ENCODE measurements at regions not wholly inside any gene's neighbourhood (a gene's known extent, or its start where the extent isn't known, plus 50 kb on each side); places are given as distances from the start of the nearest gene placed in this dataset.

- no peaks in the 10 kb centered on the region for H3K36me3 ChIP-seq (ENCODE audit: control insufficient read depth in 1 of 2, insufficient read depth in 2 of 2, low read depth in 1 of 2, low read length in 2 of 2)
- no peaks in the 10 kb centered on the region for H3K79me1 ChIP-seq (replicated peaks; ENCODE audit: low read length, poor library complexity, severe bottlenecking)
- H2AK5ac ChIP-seq (ENCODE audit: low read length, severe bottlenecking) = no peak overlapping the region
- H4K8ac ChIP-seq (ENCODE audit: low read length) = no peak overlapping the region
- H3K14ac ChIP-seq (ENCODE audit: low read length in 2 of 2) = no peak overlapping the region
- no peak overlapping the region for H2BK120ac ChIP-seq (ENCODE audit: low read depth, low read length)
- H3K9me3 ChIP-seq (ENCODE audit: control insufficient read depth, low read length) = no peaks in the 10 kb centered on the region
- no peak overlapping the region for H3K23ac ChIP-seq (ENCODE audit: low read length in 2 of 2)
- no peak overlapping the region for H3K4me3 ChIP-seq (ENCODE audit: insufficient read depth in 1 of 2, low read depth in 1 of 2, low read length in 2 of 2)
- no peak overlapping the region for H3K18ac ChIP-seq (ENCODE audit: low read depth in 1 of 2, low read length in 2 of 2)
- no peaks in the 10 kb centered on the region for H3K27me3 ChIP-seq (ENCODE audit: control insufficient read depth in 1 of 2, insufficient read depth in 1 of 2, low read length in 2 of 2)
- H4K91ac ChIP-seq (ENCODE audit: low read length) = no peak overlapping the region
- H2AFZ ChIP-seq (ENCODE audit: low read depth, low read length) = no peak overlapping the region
- H3K4me1 ChIP-seq (ENCODE audit: control insufficient read depth, insufficient read depth, low read depth, low read length) = no peaks in the 10 kb centered on the region
- no peak overlapping the region for H2BK5ac ChIP-seq (ENCODE audit: low read depth, low read length, poor library complexity, severe bottlenecking)
- 100% methylated on average over 1 of the region's 4 CpGs for WGBS
- no peak overlapping the region for H3K9ac ChIP-seq (ENCODE audit: low read length)
- no peak overlapping the region for H3K4me2 ChIP-seq (ENCODE audit: low read length, poor library complexity, severe bottlenecking)
- no peak overlapping the region for H3K27ac ChIP-seq (ENCODE audit: low read length, poor library complexity, severe bottlenecking)
- H2BK12ac ChIP-seq (ENCODE audit: low read length in 2 of 2) = no peak overlapping the region
- no peak overlapping the region for H2BK15ac ChIP-seq (ENCODE audit: low read depth, poor library complexity, severe bottlenecking)
- DNase-seq = no peak
- H3K4ac ChIP-seq (ENCODE audit: low read depth in 1 of 2, low read length in 2 of 2) = no peak overlapping the region
Measured at GRCh38 chr6:155995281-155995680, 539.6 kb upstream of the NOX3 start.

GRCh38 chr6:155994086-155994485, 538.4 kb upstream of the NOX3 start:
- H2AK5ac ChIP-seq (ENCODE audit: low read length, severe bottlenecking) = no peak overlapping the region
- H3K4me1 ChIP-seq (ENCODE audit: control insufficient read depth, insufficient read depth, low read depth, low read length) = no peaks in the 10 kb centered on the region
- H3K18ac ChIP-seq (ENCODE audit: low read depth in 1 of 2, low read length in 2 of 2) = no peak overlapping the region
- no peak overlapping the region for H2BK120ac ChIP-seq (ENCODE audit: low read depth, low read length)
- H3K14ac ChIP-seq (ENCODE audit: low read length in 2 of 2) = no peak overlapping the region
- no peaks in the 10 kb centered on the region for H3K27me3 ChIP-seq (ENCODE audit: control insufficient read depth in 1 of 2, insufficient read depth in 1 of 2, low read length in 2 of 2)
- H2AFZ ChIP-seq (ENCODE audit: low read depth, low read length) = no peak overlapping the region
- H3K9ac ChIP-seq (ENCODE audit: low read length) = no peak overlapping the region
- no peak for DNase-seq
- no peaks in the 10 kb centered on the region for H3K9me3 ChIP-seq (ENCODE audit: control insufficient read depth, low read length)
- H4K8ac ChIP-seq (ENCODE audit: low read length) = no peak overlapping the region
- H3K4me3 ChIP-seq (ENCODE audit: insufficient read depth in 1 of 2, low read depth in 1 of 2, low read length in 2 of 2) = no peak overlapping the region
- H3K23ac ChIP-seq (ENCODE audit: low read length in 2 of 2) = no peak overlapping the region
- H3K4me2 ChIP-seq (ENCODE audit: low read length, poor library complexity, severe bottlenecking) = no peak overlapping the region
- H2BK5ac ChIP-seq (ENCODE audit: low read depth, low read length, poor library complexity, severe bottlenecking) = no peak overlapping the region
- no peak overlapping the region for H3K27ac ChIP-seq (ENCODE audit: low read length, poor library complexity, severe bottlenecking)
- 89% methylated on average over 5 of the region's 7 CpGs for WGBS
- H4K91ac ChIP-seq (ENCODE audit: low read length) = no peak overlapping the region
- no peaks in the 10 kb centered on the region for H3K79me1 ChIP-seq (replicated peaks; ENCODE audit: low read length, poor library complexity, severe bottlenecking)
- no peak overlapping the region for H2BK12ac ChIP-seq (ENCODE audit: low read length in 2 of 2)
- no peaks in the 10 kb centered on the region for H3K36me3 ChIP-seq (ENCODE audit: control insufficient read depth in 1 of 2, insufficient read depth in 2 of 2, low read depth in 1 of 2, low read length in 2 of 2)
- no peak overlapping the region for H3K4ac ChIP-seq (ENCODE audit: low read depth in 1 of 2, low read length in 2 of 2)
- H2BK15ac ChIP-seq (ENCODE audit: low read depth, poor library complexity, severe bottlenecking) = no peak overlapping the region

- Histone ChIP-seq H2AFZ (ENCODE audit: low read depth, low read length) (no peak overlapping the region), H3K36me3 (ENCODE audit: control insufficient read depth in 1 of 2, insufficient read depth in 2 of 2, low read depth in 1 of 2, low read length in 2 of 2) (no peaks in the 10 kb centered on the region), H4K91ac (ENCODE audit: low read length) (no peak overlapping the region), H3K9ac (ENCODE audit: low read length) (no peak overlapping the region), H3K18ac (ENCODE audit: low read depth in 1 of 2, low read length in 2 of 2) (no peak overlapping the region), H2BK5ac (ENCODE audit: low read depth, low read length, poor library complexity, severe bottlenecking) (no peak overlapping the region), H3K4me2 (ENCODE audit: low read length, poor library complexity, severe bottlenecking) (no peak overlapping the region), H3K4ac (ENCODE audit: low read depth in 1 of 2, low read length in 2 of 2) (no peak overlapping the region), H3K27me3 (ENCODE audit: control insufficient read depth in 1 of 2, insufficient read depth in 1 of 2, low read length in 2 of 2) (no peaks in the 10 kb centered on the region), H3K27ac (ENCODE audit: low read length, poor library complexity, severe bottlenecking) (no peak overlapping the region), H3K9me3 (ENCODE audit: control insufficient read depth, low read length) (no peaks in the 10 kb centered on the region), H3K14ac (ENCODE audit: low read length in 2 of 2) (no peak overlapping the region), H2BK120ac (ENCODE audit: low read depth, low read length) (no peak overlapping the region), H3K4me3 (ENCODE audit: insufficient read depth in 1 of 2, low read depth in 1 of 2, low read length in 2 of 2) (no peak overlapping the region), H3K23ac (ENCODE audit: low read length in 2 of 2) (no peak overlapping the region), H2AK5ac (ENCODE audit: low read length, severe bottlenecking) (no peak overlapping the region), H3K4me1 (ENCODE audit: control insufficient read depth, insufficient read depth, low read depth, low read length) (no peaks in the 10 kb centered on the region), H3K79me1 (replicated peaks; ENCODE audit: low read length, poor library complexity, severe bottlenecking) (no peaks in the 10 kb centered on the region), H2BK15ac (ENCODE audit: low read depth, poor library complexity, severe bottlenecking) (no peak overlapping the region), H2BK12ac (ENCODE audit: low read length in 2 of 2) (no peak overlapping the region), H4K8ac (ENCODE audit: low read length) (no peak overlapping the region)
- no peak for DNase-seq
- WGBS = 73% methylated on average over 6 of the region's 6 CpGs
Measured at GRCh38 chr6:155993240-155993639, 537.6 kb upstream of the NOX3 start.

GRCh38 chr6:155985660-155986138, 530.1 kb upstream of the NOX3 start:
- Histone ChIP-seq H2BK15ac (ENCODE audit: low read depth, poor library complexity, severe bottlenecking) (no peak overlapping the region), H3K4me2 (ENCODE audit: low read length, poor library complexity, severe bottlenecking) (no peak overlapping the region), H3K18ac (ENCODE audit: low read depth in 1 of 2, low read length in 2 of 2) (no peak overlapping the region), H3K4ac (ENCODE audit: low read depth in 1 of 2, low read length in 2 of 2) (no peak overlapping the region), H3K9ac (ENCODE audit: low read length) (no peak overlapping the region), H3K14ac (ENCODE audit: low read length in 2 of 2) (no peak overlapping the region), H3K4me3 (ENCODE audit: insufficient read depth in 1 of 2, low read depth in 1 of 2, low read length in 2 of 2) (no peak overlapping the region), H4K91ac (ENCODE audit: low read length) (no peak overlapping the region), H3K4me1 (ENCODE audit: control insufficient read depth, insufficient read depth, low read depth, low read length) (no peaks in the 10 kb centered on the region), H3K36me3 (ENCODE audit: control insufficient read depth in 1 of 2, insufficient read depth in 2 of 2, low read depth in 1 of 2, low read length in 2 of 2) (no peaks in the 10 kb centered on the region), H3K27ac (ENCODE audit: low read length, poor library complexity, severe bottlenecking) (no peak overlapping the region), H2BK5ac (ENCODE audit: low read depth, low read length, poor library complexity, severe bottlenecking) (no peak overlapping the region), H3K9me3 (ENCODE audit: control insufficient read depth, low read length) (no peaks in the 10 kb centered on the region), H2AFZ (ENCODE audit: low read depth, low read length) (no peak overlapping the region), H3K27me3 (ENCODE audit: control insufficient read depth in 1 of 2, insufficient read depth in 1 of 2, low read length in 2 of 2) (no peaks in the 10 kb centered on the region), H3K23ac (ENCODE audit: low read length in 2 of 2) (no peak overlapping the region), H4K8ac (ENCODE audit: low read length) (no peak overlapping the region), H2BK12ac (ENCODE audit: low read length in 2 of 2) (no peak overlapping the region), H3K79me1 (replicated peaks; ENCODE audit: low read length, poor library complexity, severe bottlenecking) (no peaks in the 10 kb centered on the region), H2BK120ac (ENCODE audit: low read depth, low read length) (no peak overlapping the region), H2AK5ac (ENCODE audit: low read length, severe bottlenecking) (no peak overlapping the region)
- DNase-seq = no peak
- 93% methylated on average over 3 of the region's 3 CpGs for WGBS
